Ecto neural progenitor cell (in vitro differentiated cells): ENCODE measurements at regions not wholly inside any gene's neighbourhood (a gene's known extent, or its start where the extent isn't known, plus 50 kb on each side); places are given as distances from the start of the nearest gene placed in this dataset.

Experiments used
- DNase-seq: peaks from one replicate; pipeline ENCODE4 v3.0.0-alpha.2; 2018; ENCODE audit warnings: low spot score

- no peak for DNase-seq
Observed at GRCh38 chr18:37653618-37654017, 88.0 kb upstream of the CELF4 start.

- DNase-seq, result no peak
Observed at GRCh38 chr18:37649930-37650329, 84.3 kb upstream of the CELF4 start.

GRCh38 chr18:37649416-37649815 lies 83.8 kb upstream of the CELF4 start:
- DNase-seq, result no peak

GRCh38 chr18:37641573-37641972 lies 76.0 kb upstream of the CELF4 start:
- DNase-seq, result no peak

GRCh38 chr18:37640504-37640903 lies 74.9 kb upstream of the CELF4 start:
- DNase-seq, result no peak

GRCh38 chr18:37639846-37640245 lies 74.2 kb upstream of the CELF4 start:
- DNase-seq, result no peak

GRCh38 chr18:37637478-37637850 lies 71.9 kb upstream of the CELF4 start:
- no peak for DNase-seq

- DNase-seq, result no peak
Observed at GRCh38 chr18:37636831-37637477, 71.4 kb upstream of the CELF4 start.

GRCh38 chr18:37634516-37634915 lies 68.9 kb upstream of the CELF4 start:
- DNase-seq, result no peak

- no peak for DNase-seq
Observed at GRCh38 chr18:37631422-37631821, 65.8 kb upstream of the CELF4 start.

- DNase-seq, result no peak
Observed at GRCh38 chr18:37630334-37630733, 64.7 kb upstream of the CELF4 start.

- no peak for DNase-seq
Observed at GRCh38 chr18:37628470-37629220, 63.0 kb upstream of the CELF4 start.

GRCh38 chr18:37624318-37624717 lies 58.7 kb upstream of the CELF4 start:
- no peak for DNase-seq

GRCh38 chr18:37619964-37620363 lies 54.4 kb upstream of the CELF4 start:
- DNase-seq, result no peak

GRCh38 chr18:37617623-37618022 lies 52.0 kb upstream of the CELF4 start:
- DNase-seq, result no peak
